ENCODE measurements at regions not wholly inside any gene's neighbourhood (a gene's known extent, or its start where the extent isn't known, plus 50 kb on each side); places are given as distances from the start of the nearest gene placed in this dataset.
"Not testable (repeated sequence)": the region's sequence is repeated elsewhere in the genome, so short reads cannot be mapped to it uniquely, and the experiment has no call there.

GRCh38 chr10:47599657-47600056, 76.2 kb upstream of the AGAP9 start:
- not testable (repeated sequence) for H3K4me3 Mint-ChIP-seq; H3K27ac Mint-ChIP-seq; H3K27me3 Mint-ChIP-seq (ENCODE audit: low read depth); H3K36me3 Mint-ChIP-seq (ENCODE audit: low read depth); DNase-seq (ENCODE audit: low spot score); H3K9me3 Mint-ChIP-seq; H3K4me1 Mint-ChIP-seq (ENCODE audit: low read depth)

- not testable (repeated sequence) for DNase-seq (ENCODE audit: low spot score); H3K27ac Mint-ChIP-seq; H3K4me1 Mint-ChIP-seq (ENCODE audit: low read depth); H3K4me3 Mint-ChIP-seq; H3K27me3 Mint-ChIP-seq (ENCODE audit: low read depth)
- Mint-ChIP-seq H3K9me3 (peaks cover 12% of the 10 kb centered on the region), H3K36me3 (ENCODE audit: low read depth) (peaks cover 11% of the 10 kb centered on the region)
These were observed 70.4 kb upstream of the AGAP9 start for GRCh38 chr10:47593805-47594204.

GRCh38 chr10:47593129-47593528, 69.7 kb upstream of the AGAP9 start:
- Mint-ChIP-seq H3K9me3 (peaks cover 12% of the 10 kb centered on the region), H3K36me3 (ENCODE audit: low read depth) (peaks cover 11% of the 10 kb centered on the region)
- not testable (repeated sequence) for H3K27ac Mint-ChIP-seq; H3K4me3 Mint-ChIP-seq; H3K27me3 Mint-ChIP-seq (ENCODE audit: low read depth); DNase-seq (ENCODE audit: low spot score); H3K4me1 Mint-ChIP-seq (ENCODE audit: low read depth)

GRCh38 chr10:47590956-47591355, 67.5 kb upstream of the AGAP9 start:
- not testable (repeated sequence) for H3K27me3 Mint-ChIP-seq (ENCODE audit: low read depth); DNase-seq (ENCODE audit: low spot score); H3K27ac Mint-ChIP-seq; H3K4me1 Mint-ChIP-seq (ENCODE audit: low read depth); H3K36me3 Mint-ChIP-seq (ENCODE audit: low read depth); H3K4me3 Mint-ChIP-seq
- H3K9me3 Mint-ChIP-seq: peaks cover 12% of the 10 kb centered on the region

- H3K4me3 Mint-ChIP-seq; H3K36me3 Mint-ChIP-seq (ENCODE audit: low read depth); DNase-seq (ENCODE audit: low spot score); H3K27me3 Mint-ChIP-seq (ENCODE audit: low read depth); H3K4me1 Mint-ChIP-seq (ENCODE audit: low read depth); H3K27ac Mint-ChIP-seq: not testable (repeated sequence)
- peaks cover 12% of the 10 kb centered on the region for H3K9me3 Mint-ChIP-seq
These were observed 67.1 kb upstream of the AGAP9 start for GRCh38 chr10:47590534-47590933.

- H3K36me3 Mint-ChIP-seq (ENCODE audit: low read depth): not testable (repeated sequence)
These were observed 58.6 kb upstream of the AGAP9 start for GRCh38 chr10:47582051-47582450.

GRCh38 chr10:47580063-47580462, 56.6 kb upstream of the AGAP9 start:
- not testable (repeated sequence) for H3K4me3 Mint-ChIP-seq; H3K4me1 Mint-ChIP-seq (ENCODE audit: low read depth); H3K9me3 Mint-ChIP-seq; DNase-seq (ENCODE audit: low spot score); H3K27me3 Mint-ChIP-seq (ENCODE audit: low read depth); H3K36me3 Mint-ChIP-seq (ENCODE audit: low read depth); H3K27ac Mint-ChIP-seq

More at GRCh38 chr10:47582051-47582450, 58.6 kb upstream of the AGAP9 start:
- DNase-seq (ENCODE audit: low spot score); H3K4me1 Mint-ChIP-seq (ENCODE audit: low read depth); H3K9me3 Mint-ChIP-seq; H3K27ac Mint-ChIP-seq; H3K27me3 Mint-ChIP-seq (ENCODE audit: low read depth); H3K4me3 Mint-ChIP-seq: not testable (repeated sequence)

- DNase-seq (ENCODE audit: low spot score); H3K27me3 Mint-ChIP-seq (ENCODE audit: low read depth); H3K27ac Mint-ChIP-seq; H3K36me3 Mint-ChIP-seq (ENCODE audit: low read depth); H3K4me1 Mint-ChIP-seq (ENCODE audit: low read depth); H3K9me3 Mint-ChIP-seq; H3K4me3 Mint-ChIP-seq: not testable (repeated sequence)
These were observed 55.1 kb upstream of the AGAP9 start for GRCh38 chr10:47578547-47578946.
